Mesodermal cell (in vitro differentiated cells): ENCODE measurements at regions not wholly inside any gene's neighbourhood (a gene's known extent, or its start where the extent isn't known, plus 50 kb on each side); places are given as distances from the start of the nearest gene placed in this dataset.

Experiments
- H3K27ac ChIP-seq: 2 replicates; pipeline ENCODE4 v1.7.0; 2013; ENCODE audit warnings: mild to moderate bottlenecking, low read depth, low read length, moderate library complexity; ENCODE audit not compliant: severe bottlenecking
- H3K36me3 ChIP-seq: 2 replicates; pipeline ENCODE4 v1.7.1; 2013; ENCODE audit warnings: mild to moderate bottlenecking, low read length, moderate library complexity; ENCODE audit not compliant: control insufficient read depth, insufficient read depth
- H3K4me1 ChIP-seq: one replicate; pipeline ENCODE4 v1.7.1; 2013; ENCODE audit warnings: mild to moderate bottlenecking, low read length; ENCODE audit not compliant: insufficient read depth, control insufficient read depth, poor library complexity, severe bottlenecking
- H3K4me3 ChIP-seq: 2 replicates; pipeline ENCODE4 v1.7.0; 2013; ENCODE audit warnings: low read length, control low read depth, mild to moderate bottlenecking; ENCODE audit not compliant: insufficient read depth, poor library complexity, severe bottlenecking; ENCODE audit errors: extremely low read depth
- H3K9me3 ChIP-seq: 2 replicates; pipeline ENCODE4 v1.7.1; 2013; ENCODE audit warnings: mild to moderate bottlenecking, low read length, moderate library complexity; ENCODE audit not compliant: control insufficient read depth
- WGBS, 2 experiments: methylation state at CpG; one replicate each; pipeline ENCODE4 v1.1.5; 2013; ENCODE audit warnings: missing lambda C conversion rate in 2 of 2; ENCODE audit not compliant: insufficient coverage in 2 of 2; 5-methylcytosine and 5-hydroxymethylcytosine counted together

DNA sequence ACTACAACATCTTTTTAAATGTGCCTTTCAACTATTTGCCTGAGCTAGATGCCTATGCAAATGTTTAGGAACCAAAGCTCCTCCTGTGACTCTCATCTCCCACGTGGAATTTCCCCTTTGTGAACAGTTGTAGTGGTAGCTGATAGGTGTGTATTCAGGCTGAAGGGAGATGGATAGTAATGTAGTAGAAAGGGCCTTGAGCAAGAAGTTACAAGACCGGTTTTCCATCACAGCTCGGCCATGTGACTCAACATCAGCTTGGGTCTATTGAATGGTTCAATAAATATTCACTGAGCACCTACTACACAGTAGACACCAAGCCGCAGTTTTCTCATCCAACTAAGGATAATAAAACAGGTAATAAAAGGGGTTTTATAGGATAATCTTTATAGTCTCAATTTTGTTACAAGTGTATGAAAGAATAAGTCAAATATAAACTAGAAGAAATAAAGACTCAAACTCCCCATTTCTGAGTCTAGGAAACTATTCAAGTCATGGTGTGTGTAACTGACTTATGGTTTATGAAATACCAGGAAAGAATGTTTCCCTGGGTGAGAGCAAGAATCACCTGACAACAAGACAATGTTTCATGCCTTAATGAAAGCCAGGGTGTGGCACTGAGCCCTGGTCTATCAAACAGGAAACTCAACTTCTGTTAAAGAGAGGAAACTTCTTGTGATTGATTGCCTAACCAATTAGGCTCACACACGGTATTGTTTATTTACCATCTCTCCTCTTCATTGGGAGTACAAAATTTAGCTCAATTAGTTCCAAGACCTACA is 187.1 kb upstream of the SPEF2 start:
- H3K4me3 ChIP-seq: no peak overlapping the region
- no peaks in the 10 kb centered on the region for H3K4me1 ChIP-seq
- no peaks in the 10 kb centered on the region for H3K9me3 ChIP-seq
- 48% methylated on average over 2 of the region's 5 CpGs; no CpG with 5 or more reads in 1 of the 2 experiments for WGBS, 2 experiments
- no peak overlapping the region for H3K27ac ChIP-seq
- H3K36me3 ChIP-seq: no peaks in the 10 kb centered on the region

DNA sequence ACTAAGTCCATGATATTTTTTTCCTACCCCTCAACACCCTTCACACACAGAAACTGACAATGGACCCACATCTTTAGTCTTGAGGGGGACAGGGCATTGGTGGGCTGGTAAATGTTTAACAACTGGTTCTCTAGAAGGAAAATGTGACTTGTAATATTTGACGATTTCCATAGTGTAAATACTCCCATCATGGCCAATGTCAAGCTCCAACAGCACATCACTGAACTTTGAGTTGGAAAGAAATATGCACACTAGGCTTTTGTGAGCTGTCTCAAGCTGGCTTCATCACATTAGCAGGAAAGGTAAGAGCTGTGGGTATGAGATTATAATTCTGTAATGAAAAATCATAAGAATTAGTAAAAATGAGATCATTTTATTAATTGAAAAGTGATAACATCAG is 189.9 kb upstream of the PRLR start:
- Histone ChIP-seq H3K9me3 (no peaks in the 10 kb centered on the region), H3K27ac (no peak overlapping the region), H3K4me1 (no peaks in the 10 kb centered on the region), H3K4me3 (no peak overlapping the region), H3K36me3 (no peaks in the 10 kb centered on the region)
- WGBS, 2 experiments: no CpG with 5 or more reads among the region's 1 CpG

- H3K4me3 ChIP-seq: no peak overlapping the region
- H3K27ac ChIP-seq: no peak overlapping the region
- no CpG with 5 or more reads among the region's 4 CpGs for WGBS, 2 experiments
- no peaks in the 10 kb centered on the region for H3K36me3 ChIP-seq
- H3K4me1 ChIP-seq: no peaks in the 10 kb centered on the region
- no peaks in the 10 kb centered on the region for H3K9me3 ChIP-seq
Observed at GRCh38 chr5:35417040-35417439, 186.8 kb upstream of the PRLR start.

GRCh38 chr5:35416217-35416988 is 186.1 kb upstream of the PRLR start:
- WGBS, 2 experiments: 96% methylated on average over 5 to 6 of the region's 6 CpGs
- Histone ChIP-seq H3K4me3 (no peak overlapping the region), H3K36me3 (no peaks in the 10 kb centered on the region), H3K27ac (no peak overlapping the region), H3K9me3 (no peaks in the 10 kb centered on the region), H3K4me1 (no peaks in the 10 kb centered on the region)

GRCh38 chr5:35415309-35415708 is 185.0 kb upstream of the PRLR start:
- Histone ChIP-seq H3K36me3 (no peaks in the 10 kb centered on the region), H3K4me3 (no peak overlapping the region), H3K4me1 (no peaks in the 10 kb centered on the region), H3K9me3 (no peaks in the 10 kb centered on the region), H3K27ac (no peak overlapping the region)
- no CpG with 5 or more reads among the region's 2 CpGs for WGBS, 2 experiments

DNA sequence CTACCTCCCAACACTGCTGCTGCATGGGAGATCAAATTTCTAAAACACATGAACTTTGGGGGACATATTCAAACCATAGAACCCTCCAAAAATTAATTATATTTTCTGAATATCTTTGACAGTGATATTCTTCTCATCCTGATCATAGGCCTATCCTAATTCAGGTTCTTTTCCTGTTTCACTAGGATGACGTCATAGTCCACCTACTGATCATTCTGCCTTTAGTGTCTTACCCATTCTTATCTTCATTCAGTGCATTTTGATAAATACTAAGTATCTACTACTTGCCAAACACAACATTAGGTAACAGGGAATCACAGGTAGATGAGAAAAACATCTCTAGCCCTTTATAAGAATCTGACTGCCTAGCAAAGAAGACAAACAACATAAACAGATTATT is 179.1 kb upstream of the PRLR start:
- 92% methylated on average over 1 of the region's 1 CpG; no CpG with 5 or more reads in 1 of the 2 experiments for WGBS, 2 experiments
- H3K27ac ChIP-seq: no peak overlapping the region
- H3K4me1 ChIP-seq: no peaks in the 10 kb centered on the region
- no peaks in the 10 kb centered on the region for H3K36me3 ChIP-seq
- H3K4me3 ChIP-seq: no peak overlapping the region
- H3K9me3 ChIP-seq: no peaks in the 10 kb centered on the region

GRCh38 chr5:35408146-35408545 is 177.9 kb upstream of the PRLR start:
- Histone ChIP-seq H3K4me3 (no peak overlapping the region), H3K36me3 (no peaks in the 10 kb centered on the region), H3K9me3 (no peaks in the 10 kb centered on the region), H3K4me1 (no peaks in the 10 kb centered on the region), H3K27ac (no peak overlapping the region)
- no CpG with 5 or more reads among the region's 2 CpGs for WGBS, 2 experiments

DNA sequence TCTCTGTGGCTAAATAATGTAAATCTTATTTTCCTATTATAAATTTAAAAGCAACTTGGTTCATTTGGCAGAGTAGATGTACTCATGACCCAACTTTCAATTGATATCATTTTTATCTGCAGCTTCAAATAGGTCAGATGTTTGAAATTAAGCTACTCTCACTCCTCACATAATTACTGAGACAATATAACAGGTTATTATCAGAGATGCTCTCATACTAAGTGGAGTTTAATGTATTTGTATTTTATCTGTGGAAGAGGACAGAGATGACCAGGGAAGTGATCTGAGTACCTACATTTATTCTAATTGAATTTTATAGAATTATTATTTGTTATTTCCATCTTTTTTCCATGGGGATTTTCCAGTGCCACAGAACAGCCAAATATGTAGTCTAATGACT is 177.4 kb upstream of the PRLR start:
- Histone ChIP-seq H3K9me3 (no peaks in the 10 kb centered on the region), H3K4me3 (no peak overlapping the region), H3K27ac (no peak overlapping the region), H3K36me3 (no peaks in the 10 kb centered on the region), H3K4me1 (no peaks in the 10 kb centered on the region)

- no peak overlapping the region for H3K4me3 ChIP-seq
- WGBS, 2 experiments: 88 to 95% methylated on average over 9 to 13 of the region's 15 CpGs
- no peak overlapping the region for H3K27ac ChIP-seq
- H3K9me3 ChIP-seq: no peaks in the 10 kb centered on the region
- no peaks in the 10 kb centered on the region for H3K36me3 ChIP-seq
- H3K4me1 ChIP-seq: no peaks in the 10 kb centered on the region
Observed at GRCh38 chr5:35405938-35406337, 175.7 kb upstream of the PRLR start.

DNA sequence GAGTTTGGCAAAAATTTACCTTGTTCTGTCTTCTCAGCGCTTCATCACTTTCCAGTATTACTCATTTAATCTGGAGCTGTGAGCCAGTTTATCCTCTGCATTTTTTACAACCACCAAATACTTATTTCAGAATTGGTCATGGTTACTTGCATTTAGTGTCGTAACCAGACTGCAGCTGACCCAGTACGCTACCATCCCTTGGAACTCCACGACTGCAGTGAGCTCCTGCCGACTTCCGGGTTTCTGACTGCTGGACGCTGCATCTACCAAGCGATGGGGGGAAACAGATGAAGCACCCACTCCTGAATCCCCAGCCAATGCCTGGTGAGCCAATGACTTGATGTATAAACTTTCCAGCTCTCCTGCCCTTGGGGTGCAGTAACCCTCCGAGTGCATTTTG is 174.4 kb upstream of the PRLR start:
- H3K36me3 ChIP-seq: no peaks in the 10 kb centered on the region
- H3K9me3 ChIP-seq: no peaks in the 10 kb centered on the region
- WGBS, 2 experiments: 89 to 94% methylated on average over 8 to 9 of the region's 9 CpGs
- H3K4me3 ChIP-seq: no peak overlapping the region
- no peak overlapping the region for H3K27ac ChIP-seq
- H3K4me1 ChIP-seq: no peaks in the 10 kb centered on the region

GRCh38 chr5:35393901-35394300 is 163.6 kb upstream of the PRLR start:
- H3K27ac ChIP-seq: no peak overlapping the region
- H3K9me3 ChIP-seq: peaks cover 5% of the 10 kb centered on the region
- no CpG with 5 or more reads among the region's 4 CpGs for WGBS, 2 experiments
- no peaks in the 10 kb centered on the region for H3K36me3 ChIP-seq
- H3K4me1 ChIP-seq: no peaks in the 10 kb centered on the region
- H3K4me3 ChIP-seq: no peak overlapping the region
